GM19238 (cell line): ENCODE measurements at regions not wholly inside any gene's neighbourhood (a gene's known extent, or its start where the extent isn't known, plus 50 kb on each side); places are given as distances from the start of the nearest gene placed in this dataset.

Source experiments
- DNase-seq: peaks from one replicate; pipeline ENCODE4 v3.0.0; 2011; ENCODE audit warnings: low spot score; ENCODE audit not compliant: insufficient read length

DNA sequence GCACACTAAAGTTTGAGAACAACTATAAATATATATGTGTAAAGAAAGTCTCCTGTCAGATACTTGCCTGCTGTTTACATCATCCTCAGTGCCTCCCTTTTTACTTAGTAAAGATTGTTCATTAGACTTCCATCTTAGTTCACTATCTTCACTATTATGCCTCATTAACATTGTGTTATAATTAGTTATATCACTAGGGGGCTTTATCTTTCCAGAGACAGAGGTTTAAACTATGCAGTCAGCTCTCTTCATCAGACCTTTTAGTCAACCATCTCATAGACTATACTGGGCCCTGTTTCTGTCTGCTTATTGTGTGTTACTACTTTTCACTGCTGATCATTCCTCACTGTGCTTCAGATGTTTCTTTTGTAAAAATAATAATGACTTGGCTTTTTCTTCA lies 630.8 kb upstream of the KIF2B start:
- DNase-seq = no peak

- DNase-seq = no peak
Measured at GRCh38 chr17:53186001-53186400, 636.7 kb upstream of the KIF2B start.

DNA sequence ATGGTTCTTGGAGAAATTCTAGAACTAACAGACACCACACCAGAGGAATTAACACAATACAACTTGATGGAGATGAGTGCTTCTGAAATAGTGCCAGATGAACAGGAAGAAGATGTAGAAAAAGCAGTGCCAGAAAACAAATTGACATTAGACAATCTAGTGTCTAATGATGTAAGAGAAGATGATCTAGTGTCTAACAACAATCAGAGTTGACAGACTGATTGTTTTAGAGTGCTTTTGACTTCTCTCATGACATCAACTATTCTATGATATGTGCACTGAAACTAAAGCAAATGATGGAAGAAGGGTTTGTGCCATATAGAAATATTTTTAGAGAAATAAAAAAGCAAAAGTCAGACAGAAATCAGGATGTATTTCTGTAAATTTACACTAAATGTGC lies 646.1 kb upstream of the KIF2B start:
- DNase-seq = no peak

DNA sequence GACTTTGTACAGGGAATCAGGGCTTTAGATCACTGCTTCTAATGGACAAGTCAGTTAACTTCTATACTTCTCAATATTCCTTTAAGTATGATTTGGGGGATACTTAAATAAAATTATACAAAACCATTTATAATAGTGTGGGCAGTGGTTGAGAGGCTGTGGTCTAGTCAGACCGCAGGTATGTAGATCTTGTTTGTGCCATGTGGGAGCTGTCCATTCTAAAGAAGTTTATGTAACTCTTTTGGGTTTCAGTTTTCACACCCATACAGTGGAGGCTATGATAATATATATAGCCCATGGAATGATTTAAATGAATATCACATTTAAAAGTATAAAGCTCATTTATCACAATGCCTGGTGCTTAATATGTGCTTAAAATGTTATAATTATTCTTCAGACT lies 654.3 kb upstream of the KIF2B start:
- no peak for DNase-seq

GRCh38 chr17:53166731-53167130 lies 656.0 kb upstream of the KIF2B start:
- DNase-seq = no peak

GRCh38 chr17:53150101-53150698 lies 672.5 kb upstream of the KIF2B start:
- DNase-seq = no peak

GRCh38 chr17:53149316-53149715 lies 673.4 kb upstream of the KIF2B start:
- no peak for DNase-seq

DNA sequence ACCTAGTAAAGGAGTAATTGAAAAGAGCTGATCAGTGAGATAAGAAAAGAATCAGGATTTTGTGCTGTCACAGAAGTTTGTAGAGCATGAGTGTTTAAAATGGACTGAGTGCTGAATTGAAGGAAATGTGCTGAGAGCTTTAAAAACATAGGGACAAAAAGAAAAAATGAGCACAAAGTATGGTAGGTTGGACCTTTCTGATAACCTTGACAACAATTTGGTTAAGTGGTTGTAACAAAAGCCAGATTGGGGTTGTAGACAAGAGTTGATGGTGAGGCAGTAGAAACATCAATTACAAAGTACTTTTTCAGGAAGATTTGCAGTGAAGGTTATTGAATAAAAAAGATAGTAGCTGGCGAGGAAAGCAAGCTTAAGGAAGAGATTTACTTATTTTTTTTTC lies 674.7 kb upstream of the KIF2B start:
- no peak for DNase-seq

DNA sequence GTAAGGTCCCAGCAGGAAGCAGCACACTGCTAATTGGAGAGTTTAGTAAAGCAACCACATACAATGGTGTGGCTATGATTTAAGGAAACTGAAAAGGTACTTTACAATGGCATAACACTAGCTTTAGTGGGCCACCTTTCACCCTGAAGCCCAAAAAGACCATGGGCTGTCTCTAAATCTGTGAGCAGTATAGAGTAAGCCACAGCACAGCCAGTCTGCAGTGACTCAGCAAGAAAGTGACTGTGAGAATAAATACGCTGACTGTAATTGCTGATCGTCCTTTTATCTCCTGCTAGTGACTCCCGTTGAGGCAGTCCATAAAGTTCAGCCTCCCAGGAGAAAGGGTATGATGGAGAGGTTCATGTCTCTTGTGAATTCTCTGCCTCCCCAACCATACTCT lies 679.8 kb upstream of the KIF2B start:
- DNase-seq = no peak

GRCh38 chr17:53141731-53142130 lies 681.0 kb upstream of the KIF2B start:
- DNase-seq = no peak

- no peak for DNase-seq
Measured at GRCh38 chr17:53141280-53141679, 681.4 kb upstream of the KIF2B start.

DNA sequence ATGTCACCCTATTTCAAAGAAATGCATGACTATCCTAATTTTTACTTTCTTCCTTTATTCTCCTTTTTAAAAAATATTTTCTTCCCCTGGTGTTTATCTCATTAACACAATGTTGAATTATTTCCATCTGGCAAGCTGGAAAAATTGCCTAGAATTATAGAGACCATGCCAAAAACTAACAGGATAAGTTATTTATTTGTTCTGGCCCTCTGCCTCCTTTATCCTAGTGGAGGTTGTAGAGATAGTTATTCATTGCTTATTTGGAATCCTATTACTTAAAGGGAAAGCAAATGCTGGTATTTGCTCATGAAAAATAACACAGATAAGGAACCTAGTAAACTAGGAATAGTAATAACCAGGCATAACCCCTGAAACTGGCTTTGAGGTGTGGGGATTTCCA lies 684.9 kb upstream of the KIF2B start:
- DNase-seq = no peak

DNA sequence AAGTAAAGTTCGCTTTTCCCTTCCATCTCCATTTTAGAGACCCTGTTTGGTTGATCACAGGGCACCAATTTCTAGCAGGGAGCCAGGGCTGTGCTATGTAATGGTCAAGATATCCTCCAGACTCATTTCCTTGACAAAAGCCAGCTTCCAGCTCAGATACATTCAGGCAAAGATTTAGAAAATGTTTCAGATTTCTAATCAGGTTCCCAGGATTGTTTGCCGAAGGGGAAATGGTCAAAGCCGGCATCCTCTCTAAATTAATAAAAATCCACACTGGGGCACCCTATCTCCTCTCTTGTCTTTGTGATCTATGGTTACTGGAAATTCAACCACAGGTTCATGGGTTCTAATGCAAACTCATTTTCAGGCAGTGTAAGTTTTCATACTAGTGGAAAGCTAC lies 686.8 kb upstream of the KIF2B start:
- DNase-seq = no peak

- no peak for DNase-seq
Measured at GRCh38 chr17:53134548-53134947, 688.2 kb upstream of the KIF2B start.

GRCh38 chr17:53133876-53134275 lies 688.9 kb upstream of the KIF2B start:
- DNase-seq = no peak

- DNase-seq = no peak
Measured at GRCh38 chr17:53129863-53130262, 692.9 kb upstream of the KIF2B start.

DNA sequence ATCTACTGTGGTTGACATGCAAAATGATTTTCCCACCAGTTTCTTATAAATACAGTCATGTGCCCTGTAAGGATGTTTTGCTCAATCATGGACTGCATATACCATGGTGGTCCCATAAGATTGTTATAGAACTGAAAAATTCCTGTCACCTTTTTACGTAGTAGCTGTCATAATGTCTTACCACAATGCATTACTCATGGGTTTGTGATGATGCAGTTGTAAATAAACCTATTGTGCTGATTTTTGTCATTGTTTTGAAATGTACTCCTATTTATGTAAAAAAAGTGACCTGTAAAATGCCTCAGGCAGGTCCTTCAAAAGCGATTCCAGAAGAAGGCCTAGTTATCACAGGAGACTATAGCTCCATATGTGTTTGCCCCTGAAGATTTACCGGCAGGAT lies 695.4 kb upstream of the KIF2B start:
- no peak for DNase-seq

DNA sequence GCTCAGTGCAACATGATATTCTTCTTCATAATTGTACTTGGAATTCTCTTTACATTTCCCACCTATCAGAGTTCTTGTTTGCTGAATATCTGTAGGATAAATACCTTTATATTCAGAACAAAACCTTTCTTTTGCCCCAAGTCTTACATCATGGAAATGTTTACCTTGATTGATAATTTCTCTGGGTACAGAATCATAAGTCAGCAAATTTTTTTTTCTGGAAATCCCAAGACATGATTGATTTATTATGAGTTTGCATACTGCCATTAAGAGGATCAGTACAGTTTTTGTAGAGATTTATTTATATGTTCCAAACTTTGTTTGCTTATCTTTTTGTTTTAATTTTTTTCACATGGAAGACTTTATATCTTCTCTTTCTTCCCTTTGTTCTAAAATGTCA lies 699.8 kb upstream of the KIF2B start:
- no peak for DNase-seq

DNA sequence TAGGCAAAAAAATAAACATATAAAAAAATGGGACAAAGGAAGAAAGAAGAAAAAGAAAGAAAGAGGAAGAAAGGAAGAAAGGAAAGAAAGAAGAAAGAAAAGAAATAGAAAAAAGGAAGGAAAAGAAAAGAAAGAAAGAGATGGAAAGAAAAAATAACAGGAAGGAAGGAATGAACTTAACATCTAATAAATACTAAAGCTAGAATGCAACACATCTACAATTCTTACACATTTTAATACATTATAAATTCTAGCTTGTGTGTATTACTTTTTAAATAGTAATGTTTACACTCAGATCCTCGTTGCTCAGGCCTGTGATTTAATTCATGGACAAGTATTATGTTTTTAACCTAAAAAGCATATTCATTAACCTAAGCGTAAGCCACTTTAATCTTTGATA lies 703.0 kb upstream of the KIF2B start:
- DNase-seq = no peak

GRCh38 chr17:53118948-53119347 lies 703.8 kb upstream of the KIF2B start:
- DNase-seq = no peak

GRCh38 chr17:53106886-53107285 lies 715.8 kb upstream of the KIF2B start:
- DNase-seq = no peak

DNA sequence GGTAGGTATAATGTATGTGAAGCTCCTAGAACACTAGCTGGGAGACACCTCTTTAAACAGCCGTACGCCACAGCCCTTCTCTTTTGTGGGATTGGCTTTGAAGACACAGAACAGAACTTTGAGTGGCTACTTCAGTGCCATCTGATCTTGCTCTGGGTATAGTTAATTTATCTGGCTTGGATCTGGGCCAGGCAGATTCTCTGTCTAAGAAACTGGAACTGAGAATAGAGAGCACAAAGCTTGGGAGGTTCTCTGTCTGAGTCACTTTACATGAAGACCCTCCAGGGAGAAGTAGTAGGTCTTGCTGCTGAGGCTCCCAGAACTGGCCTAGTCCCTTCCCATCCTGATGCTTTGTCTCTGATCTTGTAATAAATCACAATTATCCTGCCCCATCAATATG lies 721.0 kb upstream of the KIF2B start:
- no peak for DNase-seq

DNA sequence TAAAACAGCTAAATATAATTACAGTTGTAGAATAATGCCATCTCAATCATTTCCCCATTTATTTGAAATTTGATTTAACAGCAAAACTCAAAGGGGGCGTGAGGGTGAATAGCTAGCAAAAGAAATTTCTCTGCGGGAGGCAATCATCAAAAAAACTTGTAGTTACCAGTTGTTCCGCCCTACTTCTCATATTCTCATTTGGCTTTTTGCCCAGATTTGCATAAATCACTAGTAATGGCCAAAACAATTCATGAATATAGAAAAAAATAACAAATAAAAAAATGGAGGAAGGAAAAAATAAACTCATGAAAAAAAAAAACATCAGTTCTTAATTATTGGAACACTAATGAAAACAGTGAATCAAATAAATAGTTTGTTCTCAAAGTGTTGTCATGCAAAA lies 722.6 kb upstream of the KIF2B start:
- no peak for DNase-seq

GRCh38 chr17:53093391-53093790 lies 729.3 kb upstream of the KIF2B start:
- no peak for DNase-seq
